NCI-H2227 treated with DMSO at 0.1 percent for 48 hours (cell line): ENCODE measurements at regions not wholly inside any gene's neighbourhood (a gene's known extent, or its start where the extent isn't known, plus 50 kb on each side); places are given as distances from the start of the nearest gene placed in this dataset.
"Not testable (repeated sequence)": the region's sequence is repeated elsewhere in the genome, so short reads cannot be mapped to it uniquely, and the experiment has no call there.

Experiments used
- DNase-seq: peaks from one replicate; lab custom pipeline; 2025; lab: John Stamatoyannopoulos, UW

DNA sequence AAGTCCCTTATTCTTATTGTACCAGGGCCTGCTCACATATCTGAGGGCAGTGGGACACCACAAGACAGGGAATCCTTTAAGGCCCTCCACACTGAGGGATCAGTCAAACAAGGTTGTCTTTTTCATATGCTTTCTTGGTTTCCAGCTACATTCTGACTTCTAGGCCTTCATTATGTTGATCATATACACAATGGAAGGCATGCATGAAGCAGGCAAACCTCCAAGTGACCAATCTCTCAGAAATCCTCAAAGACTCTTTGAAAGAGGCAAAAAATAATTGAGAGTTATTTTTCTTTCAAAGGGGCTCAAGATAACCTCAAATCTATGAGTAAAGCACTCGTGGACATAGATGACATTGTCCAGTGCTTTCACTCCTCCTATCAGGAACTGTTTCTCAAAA is 1195.9 kb upstream of the ACO1 start:
- DNase-seq = no peak

DNA sequence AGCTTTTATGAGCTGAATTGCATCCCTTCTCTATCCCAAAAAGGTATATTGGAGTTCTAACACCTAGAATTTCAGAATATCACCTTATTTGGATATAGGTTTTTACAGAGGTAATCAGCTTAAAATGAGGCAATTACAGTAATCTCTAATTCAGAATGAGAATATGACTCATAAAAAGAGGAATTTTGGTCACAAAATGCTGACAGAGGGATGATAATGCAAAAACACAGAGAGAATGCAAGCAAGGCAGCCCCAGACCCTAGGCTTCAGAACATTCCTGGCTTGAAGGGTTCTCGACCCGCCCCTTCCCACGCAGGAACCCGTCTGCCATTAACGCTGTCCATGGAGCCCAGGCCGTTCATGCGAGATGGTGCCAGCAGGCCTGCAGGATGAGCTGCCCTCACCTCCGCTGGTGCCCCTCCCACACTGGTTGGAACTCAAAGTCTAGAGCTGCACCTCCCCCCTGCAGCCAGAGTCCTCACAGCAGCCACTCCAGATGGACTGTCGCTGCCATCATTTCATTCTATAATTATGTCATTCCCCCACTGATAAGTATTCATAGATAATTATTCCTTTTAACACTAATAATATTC is 1173.4 kb upstream of the ACO1 start:
- DNase-seq = no peak

- not testable (repeated sequence) for DNase-seq
These were observed 1154.5 kb upstream of the ACO1 start for GRCh38 chr9:31229976-31230375.

GRCh38 chr9:31232485-31232884 is 1152.0 kb upstream of the ACO1 start:
- DNase-seq = no peak

DNA sequence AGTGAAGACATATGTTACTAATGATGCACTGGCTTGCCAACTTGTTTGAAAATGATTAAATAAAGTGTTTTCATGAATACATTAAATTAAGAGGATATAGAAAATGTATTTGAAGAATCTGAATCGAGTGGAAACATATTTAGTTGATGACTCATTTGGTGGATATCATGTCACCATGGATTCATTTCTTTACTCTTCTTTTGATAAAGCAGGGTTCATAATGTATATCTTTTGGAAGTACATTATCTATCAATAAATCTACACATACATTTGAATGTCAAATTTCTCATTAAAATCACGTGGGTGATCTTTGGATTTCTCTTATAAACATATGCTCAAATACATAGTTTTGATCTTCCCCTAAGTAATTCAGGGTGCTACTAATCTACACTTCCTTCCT is 1148.1 kb upstream of the ACO1 start:
- no peak for DNase-seq

DNA sequence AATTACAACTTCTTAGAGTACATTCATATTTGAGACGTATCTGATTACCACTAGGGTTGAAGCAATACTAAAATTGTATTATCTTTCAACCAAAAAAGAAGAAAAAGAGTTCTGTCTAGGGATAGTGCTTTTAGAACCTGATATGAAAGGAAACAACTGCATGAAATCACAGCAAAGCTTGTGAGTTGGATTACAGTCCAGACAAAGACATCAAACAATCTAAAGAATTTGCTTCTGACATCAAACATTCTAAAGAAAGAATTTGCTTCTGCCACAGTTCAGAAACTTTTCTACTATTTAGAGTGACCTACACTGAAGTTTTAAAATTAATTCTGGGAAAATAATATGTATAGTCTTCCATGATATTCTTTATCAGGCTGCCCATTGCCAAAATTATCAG is 1141.1 kb upstream of the ACO1 start:
- DNase-seq = no peak

GRCh38 chr9:31248156-31248555 is 1136.3 kb upstream of the ACO1 start:
- DNase-seq = no peak

DNA sequence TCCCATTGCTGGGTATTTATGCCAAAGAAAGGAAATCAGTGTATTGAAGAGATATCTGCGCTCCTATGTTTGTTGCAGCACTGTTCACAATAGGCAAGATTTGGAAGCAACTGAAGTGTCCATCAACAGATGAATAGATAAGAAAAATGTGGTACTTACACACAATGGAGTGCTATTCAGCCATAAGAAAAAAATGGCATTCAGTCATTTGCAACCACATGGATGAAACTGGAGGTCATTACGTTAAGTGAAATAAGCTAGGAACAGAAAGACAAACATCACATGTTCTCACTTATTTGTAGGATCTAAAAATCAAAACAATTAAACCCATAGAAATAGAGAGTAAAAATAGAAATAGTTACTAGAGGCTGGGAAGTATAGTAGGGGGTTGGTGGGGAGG is 1133.1 kb upstream of the ACO1 start:
- DNase-seq = no peak

DNA sequence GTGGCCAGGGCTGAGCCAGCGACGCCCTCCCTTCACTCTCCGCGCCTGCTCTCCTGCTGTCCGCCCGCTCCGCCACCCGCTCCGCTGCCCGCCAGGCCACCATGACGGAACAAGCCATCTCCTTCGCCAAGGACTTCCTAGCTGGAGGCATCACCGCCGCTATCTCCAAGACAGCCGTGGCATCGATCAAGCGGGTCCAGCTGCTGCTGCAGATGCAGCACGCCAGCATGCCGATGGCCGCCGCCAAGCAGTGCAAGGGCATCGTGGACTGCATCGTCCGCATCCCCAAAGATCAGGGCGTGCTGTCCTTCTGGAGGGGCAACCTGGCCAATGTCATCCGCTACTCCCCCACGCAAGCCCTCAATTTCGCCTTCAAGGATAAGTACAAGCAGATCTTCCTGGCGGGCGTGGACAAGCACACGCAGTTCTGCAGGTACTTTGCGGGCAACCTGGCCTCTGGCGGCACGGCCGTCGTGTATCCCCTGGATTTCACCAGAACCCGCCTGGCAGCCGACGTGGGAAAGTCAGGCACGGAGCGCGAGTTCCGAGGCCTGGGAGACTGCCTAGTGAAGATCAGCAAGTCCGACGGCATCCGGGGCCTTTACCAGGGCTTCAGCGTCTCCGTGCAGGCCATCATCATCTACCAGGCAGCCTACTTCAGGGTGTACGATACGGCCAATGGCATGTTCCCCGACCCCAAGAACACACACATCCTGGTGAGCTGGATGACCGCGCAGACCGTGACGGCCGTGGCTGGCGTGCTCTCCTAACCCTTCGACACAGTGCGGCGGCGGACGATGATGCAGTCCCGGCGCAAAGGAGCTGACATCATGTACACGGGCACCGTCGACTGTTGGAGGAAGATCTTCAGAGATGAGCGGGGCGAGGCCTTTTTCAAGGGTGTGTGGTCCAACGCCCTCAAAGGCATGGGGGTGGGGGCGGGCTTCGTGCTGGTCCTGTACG is 1130.4 kb upstream of the ACO1 start:
- DNase-seq = no peak

GRCh38 chr9:31255211-31255610 is 1129.2 kb upstream of the ACO1 start:
- no peak for DNase-seq

- DNase-seq = no peak
These were observed 1124.6 kb upstream of the ACO1 start for GRCh38 chr9:31259824-31260223.

DNA sequence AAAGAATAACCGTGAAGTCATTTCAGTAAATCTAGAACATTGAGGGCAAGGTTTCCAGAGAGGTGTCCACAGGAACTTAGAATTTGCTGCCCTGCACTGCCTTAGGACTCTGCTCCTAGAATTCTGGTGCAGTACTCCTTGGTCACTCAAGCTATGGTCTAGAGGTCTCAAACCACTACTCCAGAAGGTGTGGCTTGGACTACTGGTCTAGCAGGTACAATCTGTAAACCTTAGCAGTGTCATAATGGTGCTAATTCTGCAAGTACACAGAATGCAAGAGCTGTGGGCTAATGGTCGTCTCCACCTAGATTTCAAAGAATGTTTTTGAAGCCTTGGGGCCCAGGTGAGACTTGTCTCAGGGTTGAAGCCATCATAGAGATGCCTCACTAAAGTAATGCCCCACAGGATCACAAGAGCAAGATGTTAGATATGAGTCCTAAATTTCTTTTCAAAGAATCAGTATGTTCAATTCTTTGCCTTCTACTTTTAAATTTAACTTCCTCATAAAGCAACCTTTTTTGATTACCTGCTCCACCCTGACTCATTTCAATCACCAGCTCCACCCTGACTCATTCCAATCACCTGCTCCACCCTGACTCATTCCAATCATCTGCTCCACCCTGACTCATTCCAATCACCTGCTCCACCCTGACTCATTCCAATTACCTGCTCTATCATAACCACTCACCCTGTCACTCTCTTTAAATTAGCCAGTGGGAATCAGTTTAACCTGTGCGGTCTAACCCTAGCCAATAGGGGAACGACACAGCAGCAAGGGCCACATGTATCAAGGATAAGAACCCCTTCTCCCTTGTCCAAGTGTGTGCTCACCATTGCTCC is 1111.8 kb upstream of the ACO1 start:
- DNase-seq = no peak

DNA sequence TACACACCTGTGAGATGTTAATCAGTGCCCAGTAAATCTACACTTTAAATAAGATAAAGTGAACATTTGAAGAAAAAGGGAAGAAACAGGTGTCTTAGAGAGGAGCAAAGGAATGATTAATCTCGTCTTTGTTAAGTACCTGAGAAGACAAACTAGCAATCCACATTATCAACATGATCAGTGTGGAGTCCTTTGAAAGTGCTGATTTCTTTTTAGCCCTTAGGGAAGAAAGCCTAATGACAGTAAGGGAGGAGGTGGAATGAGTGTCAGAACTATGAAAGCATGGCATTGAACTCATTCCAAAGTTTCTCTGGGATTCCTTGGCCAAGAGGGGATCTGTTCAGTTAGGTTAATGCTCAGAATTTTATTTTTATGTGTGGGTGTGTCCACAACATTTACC is 1109.0 kb upstream of the ACO1 start:
- DNase-seq = no peak

DNA sequence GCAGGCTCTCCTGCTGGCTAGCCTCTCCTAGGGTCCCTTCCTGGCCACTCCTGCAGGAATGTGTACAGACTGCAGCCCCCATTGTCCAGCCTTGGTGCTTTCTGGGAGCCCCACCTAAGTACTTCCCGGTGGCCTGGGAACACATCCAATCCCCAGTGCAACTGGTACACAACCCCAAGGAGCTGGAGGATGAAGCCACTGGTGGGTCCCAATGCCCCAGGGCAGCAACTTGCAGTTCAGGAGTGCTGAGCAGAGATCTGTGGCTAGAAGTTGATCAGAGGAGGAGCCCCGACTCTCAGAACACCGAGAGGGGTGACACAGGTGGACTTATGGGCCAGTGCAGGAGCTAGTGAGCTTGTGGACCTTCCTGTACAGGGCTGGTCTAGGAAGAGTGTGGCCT is 1093.7 kb upstream of the ACO1 start:
- DNase-seq = no peak

GRCh38 chr9:31302620-31303418 is 1081.6 kb upstream of the ACO1 start:
- DNase-seq = no peak

GRCh38 chr9:31304576-31304975 is 1079.9 kb upstream of the ACO1 start:
- DNase-seq = no peak

DNA sequence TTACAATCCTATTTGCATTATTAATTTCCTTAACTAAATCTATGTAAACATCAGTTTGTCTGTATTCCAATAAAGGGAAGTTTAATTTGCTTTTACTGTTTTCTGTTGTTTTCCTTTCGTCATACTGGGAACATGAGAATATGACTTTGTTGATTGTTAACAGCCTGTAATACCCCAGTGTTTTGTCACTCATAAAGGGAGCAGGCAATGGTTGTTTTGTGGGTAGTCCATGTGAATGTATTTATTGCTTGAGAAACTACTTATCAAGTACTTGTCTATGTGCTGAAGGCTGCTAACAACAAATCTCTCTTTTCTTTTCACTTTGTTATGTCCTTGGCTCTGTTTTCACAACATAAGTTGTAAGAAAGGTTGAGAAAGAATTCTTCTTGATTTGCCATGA is 1070.2 kb upstream of the ACO1 start:
- DNase-seq = no peak

- DNase-seq = no peak
These were observed 1063.9 kb upstream of the ACO1 start for GRCh38 chr9:31320494-31320893.

GRCh38 chr9:31321256-31321655 is 1063.2 kb upstream of the ACO1 start:
- DNase-seq = no peak

DNA sequence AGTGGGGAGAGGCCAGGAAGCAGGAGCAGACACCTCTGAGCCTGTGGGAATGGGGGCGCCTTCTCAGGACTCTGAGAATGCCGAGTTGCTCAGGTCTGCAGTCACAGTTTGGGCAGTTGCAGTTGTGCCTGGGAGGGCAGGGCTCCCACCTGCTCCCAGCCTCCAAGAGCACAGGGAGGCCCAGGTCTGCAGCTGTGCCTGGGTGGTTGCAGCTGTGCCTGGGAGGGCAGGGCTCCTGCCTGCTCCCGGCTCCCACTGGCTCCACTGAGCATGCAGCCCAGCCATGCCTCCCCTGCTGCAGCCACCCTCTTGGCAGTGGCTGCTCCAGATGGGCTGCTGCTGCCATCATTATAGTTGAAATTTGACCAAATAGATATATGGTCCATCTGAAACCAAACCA is 1062.8 kb upstream of the ACO1 start:
- no peak for DNase-seq

DNA sequence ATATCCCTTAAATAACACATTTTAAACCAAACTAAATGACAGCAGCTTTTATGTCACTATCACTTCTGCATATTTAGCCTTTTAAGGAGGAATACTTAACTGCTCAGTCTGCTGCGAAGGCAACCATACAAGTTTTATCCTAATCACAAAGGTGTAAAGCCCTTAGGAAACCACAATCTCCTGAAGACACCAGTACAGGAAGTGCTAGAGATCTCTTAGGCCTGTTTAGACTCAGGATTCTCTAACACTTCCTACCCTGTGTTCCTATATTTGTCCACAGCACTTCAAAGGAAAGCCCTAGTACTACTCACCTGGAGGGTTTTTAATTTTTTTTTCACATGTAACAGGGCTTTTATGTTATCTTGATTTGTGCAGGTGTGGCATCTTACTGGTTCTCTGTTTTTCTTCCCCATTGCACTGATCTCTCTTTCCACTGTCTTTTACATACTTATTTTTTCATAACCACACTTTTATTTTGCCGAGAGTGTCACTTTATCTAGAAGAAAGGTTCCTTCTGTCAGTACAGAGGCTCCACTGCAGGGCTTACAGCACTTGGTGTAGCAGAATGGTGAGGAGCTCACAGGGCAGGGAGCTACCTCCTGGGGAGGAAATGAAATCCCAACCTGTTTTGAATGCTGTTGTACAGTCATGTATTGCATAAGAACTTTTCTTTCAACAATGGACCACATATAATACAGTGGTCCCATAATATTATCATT is 1060.6 kb upstream of the ACO1 start:
- no peak for DNase-seq
